Spleen (tissue), 11 donors: ENCODE measurements at regions not wholly inside any gene's neighbourhood (a gene's known extent, or its start where the extent isn't known, plus 50 kb on each side); places are given as distances from the start of the nearest gene placed in this dataset.
"Not testable (repeated sequence)": the region's sequence is repeated elsewhere in the genome, so short reads cannot be mapped to it uniquely, and the experiment has no call there.

Source experiments
- DNase-seq: peaks from one replicate; pipeline ENCODE4 v3.0.0-alpha.2; 2020
- H3K27ac ChIP-seq, 8 donors: fragments of 200-600 bp; sonication (generic) in 7 of 8; 1 replicate in 4 of 8; 2 replicates in 4 of 8; pipeline versions ENCODE4 v1.5.0 to v1.8.0; 2016 to 2021; ENCODE audit warnings: inconsistent platforms in 4 of 8, mild to moderate bottlenecking in 4 of 8, moderate library complexity in 1 of 8
- H3K27me3 ChIP-seq, 7 donors: fragments of 200-600 bp; sonication (generic) in 6 of 7; replicated peaks in 1 of 7; 1 replicate in 4 of 7; 2 replicates in 3 of 7; pipeline versions ENCODE4 v1.5.0 to v1.8.0; 2016 to 2021; ENCODE audit warnings: inconsistent platforms in 3 of 7, mild to moderate bottlenecking in 1 of 7
- H3K36me3 ChIP-seq, 6 donors: fragments of 200-600 bp; sonication (generic) in 5 of 6; 1 replicate in 4 of 6; 2 replicates in 2 of 6; pipeline versions ENCODE4 v1.5.0 to v1.8.0; 2016 to 2021; ENCODE audit warnings: inconsistent platforms in 2 of 6
- H3K4me1 ChIP-seq, 6 donors: fragments of 200-600 bp; sonication (generic) in 5 of 6; 1 replicate in 3 of 6; 2 replicates in 3 of 6; pipeline versions ENCODE4 v1.5.0 to v1.8.0; 2016 to 2021; ENCODE audit warnings: inconsistent platforms in 3 of 6
- H3K4me3 ChIP-seq, 8 donors: fragments of 200-600 bp; sonication (generic) in 7 of 8; 1 replicate in 4 of 8; 2 replicates in 4 of 8; pipeline versions ENCODE4 v1.5.0 to v1.8.0; 2016 to 2021; ENCODE audit warnings: inconsistent platforms in 4 of 8, mild to moderate bottlenecking in 4 of 8, moderate library complexity in 2 of 8
- H3K9me3 ChIP-seq, 8 donors: fragments of 200-600 bp; sonication (generic) in 7 of 8; 1 replicate in 4 of 8; 2 replicates in 4 of 8; pipeline versions ENCODE4 v1.5.0 to v1.8.0; 2016 to 2021; ENCODE audit warnings: inconsistent platforms in 4 of 8
- CTCF ChIP-seq, 11 experiments: fragments of 200-600 bp in 7 of 11; fragments of 450-650 bp in 4 of 11; sonication (generic) in 4 of 11; IDR thresholded peaks in 8 of 11; conservative IDR thresholded peaks in 3 of 11; 1 replicate in 7 of 11; 2 replicates in 4 of 11; pipeline versions ENCODE4 v1.4.0 to v1.8.0; 2016 to 2021; ENCODE audit warnings: antibody characterized with exemption in 11 of 11, inconsistent platforms in 4 of 11, mild to moderate bottlenecking in 1 of 11
- POLR2A ChIP-seq, 3 donors: fragments of 450-650 bp; IDR thresholded peaks; one replicate each; pipeline ENCODE4 v1.5.1; 2017; ENCODE audit warnings: antibody characterized with exemption in 3 of 3, mild to moderate bottlenecking in 1 of 3
- POLR2AphosphoS5 ChIP-seq, 3 donors: sonication (generic); formaldehyde crosslinking; IDR thresholded peaks; one replicate each; pipeline ENCODE4 v1.5.1; 2017; ENCODE audit warnings: antibody characterized with exemption in 3 of 3
- WGBS, 5 donors: extraction: QIAGEN DNeasy Blood & Tissue Kit in 3 of 5; methylation state at CpG; one replicate each; pipeline versions ENCODE4 v1.1.5 to v1.1.7; 2013 to 2018; 5-methylcytosine and 5-hydroxymethylcytosine counted together
- intact Hi-C: fragments of 100-400 bp; cut with DNase I; formaldehyde crosslinking; loops from one replicate; pipeline ENCODE4 v1.15.0; 2023; ENCODE audit warnings: low total_unique reads
- donor health status: healthy with polysubstance abuse.
- donor health status: DM: no; HTN: no; CAD: no; lungs with moderate emphysema.
- donor health status: DM: no; HTN: no; CAD: no.
- donor health status: Bipolar disorder and iron deficiency.
- donor health status: healthy.
- donor health status: DM: no; HTN: no; CAD: no.
- donor health status: DM: yes; HTN: yes; CAD: no.

- no peaks in the 10 kb centered on the region for H3K36me3 ChIP-seq
- H3K27ac ChIP-seq: no peak overlapping the region
- peaks cover 0 to 14% (median 7%) of the 10 kb centered on the region in 6 donors for H3K4me1 ChIP-seq
- intact Hi-C loops: no loop called here
- peaks cover 0 to 46% (median 20%) of the 10 kb centered on the region in 7 donors for H3K27me3 ChIP-seq
- TF ChIP-seq POLR2AphosphoS5 (IDR thresholded peaks at IDR 0.05) (no peak), CTCF (IDR thresholded peaks at IDR 0.05 in 8 of 11, conservative IDR thresholded peaks at IDR 0.05 in 3 of 11) (no peak), POLR2A (IDR thresholded peaks at IDR 0.05) (no peak)
- DNase-seq: peak; percentile 72
- H3K9me3 ChIP-seq: no peaks in the 10 kb centered on the region
- H3K4me3 ChIP-seq: no peak overlapping the region
- WGBS, 5 donors: 94 to 97% (median 96%) methylated on average over 30 of the region's 30 CpGs
Measured at GRCh38 chr7:66505009-66505408, 123.7 kb upstream of the KCTD7 start.

- intact Hi-C loops: no loop called here
- H3K27ac ChIP-seq: no peak overlapping the region
- TF ChIP-seq POLR2AphosphoS5 (IDR thresholded peaks at IDR 0.05): peak in 2 of 3 donors; percentile 25 to 30
- TF ChIP-seq CTCF (IDR thresholded peaks at IDR 0.05 in 8 of 11, conservative IDR thresholded peaks at IDR 0.05 in 3 of 11): no peak
- TF ChIP-seq POLR2A (IDR thresholded peaks at IDR 0.05): no peak
- WGBS, 5 donors: 46 to 54% (median 50%) methylated on average over 65 to 86 of the region's 86 CpGs
- H3K27me3 ChIP-seq: peaks cover 0 to 46% (median 20%) of the 10 kb centered on the region in 7 donors
- H3K9me3 ChIP-seq: no peaks in the 10 kb centered on the region
- H3K4me3 ChIP-seq: peak overlapping the region in 6 of 8 donors; percentile 15 to 57 (median 26)
- H3K4me1 ChIP-seq: peaks cover 0 to 14% (median 7%) of the 10 kb centered on the region in 6 donors
- peak; percentile 81 for DNase-seq
- H3K36me3 ChIP-seq: no peaks in the 10 kb centered on the region
Measured at GRCh38 chr7:66505531-66506451, 122.9 kb upstream of the KCTD7 start.

- H3K4me3 ChIP-seq: peak overlapping the region in 1 of 8 donors; percentile 57
- peak; percentile 25 for DNase-seq
- H3K4me1 ChIP-seq: peaks cover 0 to 14% (median 7%) of the 10 kb centered on the region in 6 donors
- H3K9me3 ChIP-seq, H3K27ac ChIP-seq, intact Hi-C loops, H3K36me3 ChIP-seq: not testable (repeated sequence)
- H3K27me3 ChIP-seq: peaks cover 0 to 46% (median 20%) of the 10 kb centered on the region in 7 donors
- 65 to 82% (median 73%) methylated on average over 8 to 10 of the region's 10 CpGs for WGBS, 5 donors
Measured at GRCh38 chr7:66506703-66507102, 122.0 kb upstream of the KCTD7 start.

- TF ChIP-seq CTCF (IDR thresholded peaks at IDR 0.05 in 8 of 11, conservative IDR thresholded peaks at IDR 0.05 in 3 of 11) (no peak), POLR2A (IDR thresholded peaks at IDR 0.05) (no peak), POLR2AphosphoS5 (IDR thresholded peaks at IDR 0.05) (no peak)
- Histone ChIP-seq H3K9me3 (no peaks in the 10 kb centered on the region), H3K27ac (no peak overlapping the region), H3K4me3 (no peak overlapping the region), H3K27me3 (peaks cover 0 to 46% (median 20%) of the 10 kb centered on the region in 7 donors), H3K4me1 (peaks cover 0 to 14% (median 7%) of the 10 kb centered on the region in 6 donors), H3K36me3 (no peaks in the 10 kb centered on the region)
- DNase-seq: no peak
- intact Hi-C loops: no loop called here
- WGBS, 5 donors: 72 to 91% (median 85%) methylated on average over 9 of the region's 9 CpGs
Measured at GRCh38 chr7:66507764-66508296, 120.9 kb upstream of the KCTD7 start.
